GM12872 (cell line): ENCODE measurements at regions not wholly inside any gene's neighbourhood (a gene's known extent, or its start where the extent isn't known, plus 50 kb on each side); places are given as distances from the start of the nearest gene placed in this dataset.

ENCODE experiments used
- CTCF ChIP-seq: IDR thresholded peaks from 3 replicates; pipeline ENCODE4 v1.5.1; 2011; ENCODE audit warnings: low read depth, mild to moderate bottlenecking, low read length, moderate library complexity; ENCODE audit not compliant: insufficient read depth

GRCh38 chr6:144912474-144912873 lies 627.3 kb downstream of the UTRN start:
- TF ChIP-seq CTCF, result no peak

- no peak for TF ChIP-seq CTCF
Measured at GRCh38 chr6:144918073-144918472, 632.9 kb downstream of the UTRN start.

- TF ChIP-seq CTCF, result no peak
Measured at GRCh38 chr6:144919560-144919959, 634.4 kb downstream of the UTRN start.

- no peak for TF ChIP-seq CTCF
Measured at GRCh38 chr6:144920391-144920961, 635.3 kb downstream of the UTRN start.

- no peak for TF ChIP-seq CTCF
Measured at GRCh38 chr6:144921206-144921975, 636.3 kb downstream of the UTRN start.

GRCh38 chr6:144922120-144922722 lies 637.1 kb downstream of the UTRN start:
- TF ChIP-seq CTCF, result no peak

- TF ChIP-seq CTCF, result no peak
Measured at GRCh38 chr6:144928847-144929246, 643.7 kb downstream of the UTRN start.
